ENCODE measurements at regions not wholly inside any gene's neighbourhood (a gene's known extent, or its start where the extent isn't known, plus 50 kb on each side); places are given as distances from the start of the nearest gene placed in this dataset.
"Not testable (repeated sequence)": the region's sequence is repeated elsewhere in the genome, so short reads cannot be mapped to it uniquely, and the experiment has no call there.

- TF ChIP-seq SMAD4 (CRISPR knock-in tag; conservative IDR thresholded peaks at IDR 0.05), result peak; percentile 39; the same call in 1 of the 2 replicates
Observed at GRCh38 chr17:30700833-30701232, 123.7 kb downstream of the CRLF3 start (continued).

GRCh38 chr17:30697619-30698460, 126.7 kb downstream of the CRLF3 start:
- H3K79me2 ChIP-seq (ENCODE audit: control insufficient read depth, insufficient read depth, low read length); H3K27me3 ChIP-seq (ENCODE audit: control insufficient read depth in 2 of 2, insufficient read depth in 2 of 2, low read length in 2 of 2); POLR2A ChIA-PET; H3K27ac ChIP-seq (ENCODE audit: extremely low read depth, low read depth, low read length); H3K9me1 ChIP-seq (ENCODE audit: control insufficient read depth, insufficient read depth, low read length); in situ Hi-C loops (cut with MboI); H4K20me1 ChIP-seq (replicated peaks; ENCODE audit: control insufficient read depth, insufficient read depth, low read length); BruUV-seq (replicated peaks); intact Hi-C loops (cut with micrococcal nuclease); CTCF ChIA-PET (ENCODE audit: low intra/inter-chr PET ratio); H3K9me3 ChIP-seq (replicated peaks; ENCODE audit: control insufficient read depth, insufficient read depth, low read depth, low read length); H3K36me3 ChIP-seq (ENCODE audit: control insufficient read depth, insufficient read depth, low read length): not testable (repeated sequence)
- Histone ChIP-seq H3K4me1 (replicated peaks in 1 of 2; ENCODE audit: control insufficient read depth in 2 of 2, insufficient read depth in 2 of 2, low read length in 2 of 2) (peaks cover 7 to 23% of the 10 kb centered on the region in 2 experiments; a peak in 3 of 5 replicates), H2AFZ (ENCODE audit: low read depth, low read length) (peak overlapping the region; percentile 89), H3K9ac (ENCODE audit: insufficient read depth in 1 of 2, low read depth in 2 of 2, low read length in 2 of 2) (peak overlapping the region; percentile 44 to 74; a peak in 3 of 4 replicates), H3K4me2 (ENCODE audit: insufficient read depth, low read length) (peak overlapping the region; percentile 60), H3K4me3 (peak overlapping the region; percentile 44)
- 5% methylated on average over 16 of the region's 32 CpGs for WGBS (ENCODE audit: insufficient coverage, low coverage, missing lambda C conversion rate)
- ATAC-seq (peak; percentile 93), FAIRE-seq (peak; percentile 96), DNase-seq (ENCODE audit: extremely low read depth in 1 of 4, low spot score in 3 of 4) (peak; percentile 68 to 77 (median 75))
- TF ChIP-seq NRF1 (conservative IDR thresholded peaks at IDR 0.05 in 1 of 2, IDR thresholded peaks at IDR 0.05 in 1 of 2) (0 out of 4 replicates have a peak, but pooled peaks of 1 of the 2 experiments have one; percentile 15), TFAP4 (CRISPR knock-in tag; IDR thresholded peaks at IDR 0.05; ENCODE audit: borderline replicate concordance) (peak; percentile 93), HDAC1 (IDR thresholded peaks at IDR 0.05) (0 out of 4 replicates have a peak, but pooled peaks of 1 of the 2 experiments have one; percentile 29), ELF1 (tag; IDR thresholded peaks at IDR 0.05) (peak; percentile 66), E2F6 (IDR thresholded peaks at IDR 0.05; ENCODE audit: borderline replicate concordance in 1 of 2, extremely low read depth in 1 of 2, insufficient read depth in 1 of 2, insufficient read length in 1 of 2, low read depth in 1 of 2, low read length in 1 of 2, poor library complexity in 1 of 2, severe bottlenecking in 1 of 2) (peak in 1 of 2 experiments; percentile 36), ADNP (tag; IDR thresholded peaks at IDR 0.05) (peak; percentile 92), ZKSCAN1 (IDR thresholded peaks at IDR 0.05; ENCODE audit: low read depth, low read length) (peak; percentile 99), KLF16 (IDR thresholded peaks at IDR 0.05) (peak; percentile 72), CTCF (IDR thresholded peaks at IDR 0.05 in 2 of 3, conservative IDR thresholded peaks at IDR 0.05 in 1 of 3; ENCODE audit: insufficient read depth in 2 of 3, low read depth in 1 of 3, low read length in 3 of 3) (peak; percentile 71 to 82 (median 75)), HDAC2 (IDR thresholded peaks at IDR 0.05) (peak; percentile 61; the same call in 1 of the 2 replicates), ZNF134 (CRISPR knock-in tag; conservative IDR thresholded peaks at IDR 0.05) (0 out of 2 replicates have a peak, but pooled peaks have one; percentile 21), HMBOX1 (IDR thresholded peaks at IDR 0.05) (peak; percentile 78)
